ENCODE measurements at regions not wholly inside any gene's neighbourhood (a gene's known extent, or its start where the extent isn't known, plus 50 kb on each side); places are given as distances from the start of the nearest gene placed in this dataset.

DNA sequence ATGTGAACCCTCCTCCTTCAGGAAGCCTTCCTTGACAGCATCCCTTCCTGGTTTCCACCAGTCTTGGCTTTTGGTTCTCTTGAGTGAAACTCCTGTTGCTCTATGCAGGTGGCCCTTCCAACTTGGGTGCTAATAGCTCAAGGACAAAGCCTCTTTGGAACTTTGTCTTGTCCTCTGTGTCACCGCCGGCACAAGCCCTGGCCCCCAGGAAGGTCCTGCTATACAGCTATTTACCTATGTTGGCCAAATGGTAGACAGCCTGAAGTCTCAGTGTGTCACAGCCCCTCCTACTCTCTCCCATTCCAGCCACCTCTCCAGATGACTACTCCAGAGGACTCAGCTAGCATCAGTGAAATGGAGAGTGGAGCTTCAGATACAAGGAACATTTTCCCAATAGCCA, 94.7 kb upstream of the ZNF618 start:
- no peak for DNase-seq (ENCODE audit: extremely low read depth, low read depth, low spot score)

DNA sequence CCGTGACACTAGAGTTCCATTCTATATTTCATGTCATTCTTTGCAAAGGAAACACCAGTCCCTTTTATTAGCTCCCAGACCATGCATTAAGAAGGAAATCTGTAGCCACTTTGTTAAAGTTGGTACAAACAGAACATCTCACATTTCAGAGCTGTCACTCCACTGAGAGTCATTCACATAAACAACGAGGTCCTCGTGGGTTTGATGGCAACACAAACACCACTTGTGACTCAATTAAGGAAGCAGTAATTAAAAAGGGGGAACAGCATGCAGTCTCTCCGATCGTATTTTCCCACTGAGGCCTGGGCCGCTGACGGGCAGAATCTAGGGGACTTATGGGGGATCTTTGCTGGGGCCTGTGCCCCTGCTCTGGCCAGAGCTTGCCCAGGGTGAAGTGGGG, 94.2 kb upstream of the ZNF618 start:
- no peak for DNase-seq (ENCODE audit: extremely low read depth, low read depth, low spot score)

DNA sequence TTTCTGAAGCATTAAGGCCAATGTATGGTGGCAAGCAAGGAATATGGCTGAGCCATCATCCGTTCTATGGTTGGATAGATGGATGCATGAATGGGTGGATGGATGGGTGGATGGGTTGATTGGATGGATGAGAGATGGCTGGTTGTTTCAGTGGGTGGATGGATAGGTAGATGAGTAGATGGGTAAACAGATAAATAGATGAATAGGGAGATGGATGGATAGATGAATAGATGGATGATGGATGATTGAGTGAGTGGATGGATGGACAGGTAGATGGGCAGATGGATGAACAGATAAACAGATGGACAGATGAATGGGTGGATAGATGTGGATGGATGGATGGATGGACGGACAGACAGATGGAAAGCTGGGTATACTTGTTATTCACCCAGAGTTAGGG, 92.6 kb upstream of the ZNF618 start:
- DNase-seq (ENCODE audit: extremely low read depth, low read depth, low spot score), result no peak

DNA sequence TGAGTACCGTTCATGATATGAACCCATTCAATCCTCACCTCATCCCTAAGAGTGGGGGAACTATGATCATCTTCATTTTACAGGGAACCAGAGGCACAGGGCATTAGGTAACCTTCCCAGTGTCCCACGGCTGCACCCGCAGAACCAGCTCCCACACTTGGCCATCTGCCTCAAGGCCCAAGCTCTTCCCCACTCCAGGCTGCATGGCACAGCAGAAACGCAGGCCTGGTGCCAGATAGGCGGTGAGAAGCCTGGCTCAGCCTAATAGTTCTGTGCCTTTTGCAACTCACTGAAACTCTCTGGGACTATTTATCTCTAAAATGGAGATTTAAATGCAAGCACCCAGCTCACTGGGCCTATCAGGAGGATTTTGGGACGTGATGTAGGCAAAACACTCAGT, 90.8 kb upstream of the ZNF618 start:
- no peak for DNase-seq (ENCODE audit: extremely low read depth, low read depth, low spot score)

DNA sequence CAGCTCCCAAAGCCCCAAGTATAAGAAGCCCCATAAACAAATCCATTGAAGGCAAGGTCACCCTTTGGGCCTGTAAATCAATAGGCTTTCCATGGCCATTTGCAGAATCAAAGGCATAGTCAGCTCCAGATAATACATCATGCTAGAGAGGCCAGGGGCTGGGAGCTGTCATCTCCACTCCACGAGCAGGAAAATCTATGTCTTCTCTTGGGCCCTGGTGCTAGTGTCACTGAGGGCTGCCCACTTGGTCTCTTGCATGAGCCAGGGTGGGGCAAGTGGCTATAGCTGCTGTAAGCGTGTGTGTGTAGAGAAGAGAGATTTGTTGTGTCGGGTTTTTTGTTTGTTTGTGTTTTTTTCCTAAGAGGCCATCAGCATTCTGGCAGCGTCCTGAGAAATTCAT, 90.0 kb upstream of the ZNF618 start:
- no peak for DNase-seq (ENCODE audit: extremely low read depth, low read depth, low spot score)

DNA sequence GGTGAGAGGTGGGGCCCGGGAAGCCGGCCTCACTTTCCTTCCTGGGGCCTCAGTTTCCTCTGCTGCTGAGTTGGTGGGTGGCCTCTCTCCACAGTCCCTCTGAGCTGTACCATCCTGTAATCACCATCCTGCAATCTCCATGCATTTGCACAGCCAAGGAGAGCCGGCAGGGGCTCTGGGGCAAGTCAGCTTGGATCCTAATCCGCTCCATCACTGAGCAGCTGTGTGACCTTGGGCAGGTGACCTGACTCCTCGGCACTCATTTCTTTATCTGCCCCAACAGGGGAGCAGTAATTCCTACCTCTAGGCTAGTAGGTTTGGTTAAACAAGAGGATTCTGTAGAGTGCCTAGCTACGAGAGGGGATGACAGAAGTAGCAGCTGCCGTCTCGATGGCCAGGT, 88.2 kb upstream of the ZNF618 start:
- DNase-seq (ENCODE audit: extremely low read depth, low read depth, low spot score), result no peak

DNA sequence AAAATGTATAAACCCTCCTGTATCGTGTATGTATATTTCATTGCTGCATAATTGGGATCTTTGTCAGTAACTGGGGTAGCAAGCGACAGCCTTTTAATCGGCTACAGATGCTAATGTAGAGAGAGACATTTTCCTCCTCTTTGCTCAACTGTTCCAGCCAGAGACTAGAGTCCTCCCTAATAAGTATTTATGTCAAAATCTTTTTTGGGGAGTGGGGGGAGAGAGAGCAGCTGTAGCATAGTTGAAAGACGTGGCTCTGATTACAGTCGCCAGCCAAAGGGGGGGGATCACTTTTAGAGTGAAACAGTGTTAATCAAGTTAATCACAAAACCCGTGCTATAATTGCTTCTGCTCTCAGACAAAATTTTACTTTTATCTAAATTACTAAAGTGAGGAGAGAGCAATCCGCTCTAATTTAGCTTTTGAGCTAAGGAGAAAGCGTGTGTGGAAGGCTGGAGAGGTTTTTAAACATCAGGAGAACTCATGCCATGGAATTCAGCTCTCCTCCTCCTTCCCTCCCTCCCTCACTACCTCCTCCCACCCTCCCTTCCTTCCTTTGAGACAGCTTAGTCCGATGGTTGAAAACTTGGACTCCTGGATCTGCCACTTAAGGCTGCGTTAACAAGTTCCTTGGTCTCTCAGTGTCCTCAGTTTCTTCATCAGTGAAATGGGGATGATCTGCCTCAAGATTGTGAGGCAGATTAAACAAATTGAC, 87.3 kb upstream of the ZNF618 start:
- no peak for DNase-seq (ENCODE audit: extremely low read depth, low read depth, low spot score)

DNA sequence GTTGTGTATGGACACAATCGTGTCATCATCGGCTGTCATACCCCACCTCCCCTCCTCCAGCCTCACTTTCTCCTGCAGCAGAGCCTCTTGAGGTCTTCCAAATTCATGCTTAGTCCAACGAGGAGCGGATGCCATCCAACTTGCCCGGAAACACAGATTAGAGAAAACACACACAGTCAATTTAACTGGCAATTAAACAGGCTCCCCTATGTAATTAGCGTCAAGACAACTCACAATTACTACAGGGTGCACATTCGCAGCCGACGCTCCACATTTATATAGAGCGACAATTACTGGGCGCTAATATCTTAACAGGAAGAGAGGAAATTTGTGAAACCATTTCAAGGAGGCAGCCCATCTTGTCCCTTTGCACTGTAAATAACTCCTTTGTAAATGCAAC, 86.0 kb upstream of the ZNF618 start:
- DNase-seq (ENCODE audit: extremely low read depth, low read depth, low spot score), result no peak

DNA sequence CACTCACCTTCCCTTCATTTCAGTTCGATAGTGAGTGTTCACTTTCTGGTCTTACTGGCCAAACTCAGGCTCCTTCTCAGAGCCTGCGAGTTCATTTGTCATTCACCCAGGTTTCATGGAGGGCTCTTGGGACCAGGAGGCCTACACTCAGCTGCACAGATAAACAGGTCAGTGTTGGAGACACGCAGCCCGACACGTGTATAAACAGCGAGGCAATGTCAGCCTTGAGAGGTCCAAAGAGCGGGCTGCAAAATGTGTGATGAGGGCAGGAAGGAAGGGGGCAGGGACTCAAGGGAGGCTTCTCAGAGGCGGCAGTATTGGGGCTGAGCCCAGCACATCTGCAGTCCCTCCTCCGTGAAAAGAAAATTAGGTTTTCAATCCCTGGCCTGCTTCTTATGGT, 82.6 kb upstream of the ZNF618 start:
- no peak for DNase-seq (ENCODE audit: extremely low read depth, low read depth, low spot score)

DNA sequence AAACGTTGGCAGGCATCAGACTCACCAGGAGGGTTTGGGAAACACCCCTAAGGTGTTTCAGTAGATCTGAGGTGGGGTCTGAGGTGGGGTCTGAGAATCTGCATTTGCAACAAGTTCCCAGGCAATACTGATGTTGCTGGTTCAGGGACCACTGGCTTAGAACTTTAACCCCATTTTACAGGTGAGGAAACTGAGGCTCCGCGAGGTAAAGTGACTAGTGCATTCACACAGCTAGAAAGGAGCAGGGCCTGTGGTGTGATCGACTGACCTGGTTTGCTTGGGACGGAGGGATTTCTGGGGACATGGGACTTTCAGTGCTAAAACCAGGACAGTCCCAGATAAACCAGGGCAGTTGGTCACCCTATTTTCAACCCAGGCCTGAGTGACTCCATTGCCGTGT, 81.4 kb upstream of the ZNF618 start:
- DNase-seq (ENCODE audit: extremely low read depth, low read depth, low spot score), result no peak

DNA sequence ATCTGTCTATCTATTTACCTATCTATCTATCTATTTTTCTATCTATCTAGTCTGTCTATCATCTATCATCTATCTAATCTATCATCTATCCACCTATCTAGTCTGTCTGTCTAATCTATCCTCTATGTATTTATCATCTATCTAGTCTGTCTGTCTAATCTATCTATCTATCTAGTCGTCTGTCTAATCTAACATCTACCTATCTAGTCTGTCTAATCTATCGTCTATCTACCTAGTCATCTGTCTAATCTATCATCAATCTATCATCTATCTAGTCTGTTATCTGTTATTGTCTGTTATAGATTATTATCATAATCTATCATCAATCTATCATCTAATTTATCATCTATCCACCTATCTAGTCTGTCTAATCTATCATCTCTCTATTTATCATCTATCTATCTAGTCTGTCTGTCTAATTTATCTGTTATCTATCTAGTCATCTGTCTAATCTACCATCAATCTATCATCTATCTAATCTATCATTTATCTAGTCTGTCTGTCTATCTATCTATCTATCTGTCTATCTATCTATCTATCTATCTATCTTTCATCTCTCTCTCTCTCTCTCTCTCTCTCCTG, 80.2 kb upstream of the ZNF618 start:
- DNase-seq (ENCODE audit: extremely low read depth, low read depth, low spot score), result no peak

DNA sequence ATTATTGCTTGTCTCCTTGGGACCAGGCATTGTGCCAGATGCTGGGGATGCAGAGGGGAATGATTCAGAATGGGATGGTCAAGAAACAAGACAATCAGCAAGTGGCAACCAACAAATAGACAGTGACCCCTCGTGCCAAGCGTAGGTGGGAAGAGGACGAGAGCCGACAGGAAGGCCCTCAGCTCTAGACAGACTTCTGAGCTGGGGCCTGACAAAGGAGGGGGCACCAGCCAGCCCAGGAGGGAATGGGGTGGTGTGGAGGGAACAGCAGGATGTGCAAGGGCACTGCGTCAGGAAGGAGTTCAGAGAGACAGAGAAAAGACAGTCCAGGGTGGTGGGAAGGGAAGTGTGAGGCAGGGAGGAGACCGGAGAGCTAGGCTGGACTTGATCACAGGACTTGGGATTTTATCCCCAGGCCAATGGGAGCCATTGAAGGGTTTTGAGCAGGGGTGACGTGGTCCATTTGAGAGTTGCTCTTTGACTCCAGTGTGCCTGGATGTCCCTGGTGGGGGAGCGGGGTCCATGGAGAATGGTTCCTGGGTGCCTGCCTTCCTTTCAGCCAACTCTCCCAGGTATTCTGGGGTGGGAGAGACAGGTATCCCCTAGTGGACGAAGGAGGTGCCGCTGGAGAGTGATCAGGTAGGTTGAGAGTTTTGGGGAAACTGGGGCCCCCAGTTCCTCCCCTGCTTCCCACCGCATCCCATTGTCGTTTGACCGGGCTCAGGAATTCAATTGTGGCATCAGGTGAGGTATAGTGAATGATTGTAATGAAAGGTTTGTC, 79.3 kb upstream of the ZNF618 start:
- no peak for DNase-seq (ENCODE audit: extremely low read depth, low read depth, low spot score)

DNA sequence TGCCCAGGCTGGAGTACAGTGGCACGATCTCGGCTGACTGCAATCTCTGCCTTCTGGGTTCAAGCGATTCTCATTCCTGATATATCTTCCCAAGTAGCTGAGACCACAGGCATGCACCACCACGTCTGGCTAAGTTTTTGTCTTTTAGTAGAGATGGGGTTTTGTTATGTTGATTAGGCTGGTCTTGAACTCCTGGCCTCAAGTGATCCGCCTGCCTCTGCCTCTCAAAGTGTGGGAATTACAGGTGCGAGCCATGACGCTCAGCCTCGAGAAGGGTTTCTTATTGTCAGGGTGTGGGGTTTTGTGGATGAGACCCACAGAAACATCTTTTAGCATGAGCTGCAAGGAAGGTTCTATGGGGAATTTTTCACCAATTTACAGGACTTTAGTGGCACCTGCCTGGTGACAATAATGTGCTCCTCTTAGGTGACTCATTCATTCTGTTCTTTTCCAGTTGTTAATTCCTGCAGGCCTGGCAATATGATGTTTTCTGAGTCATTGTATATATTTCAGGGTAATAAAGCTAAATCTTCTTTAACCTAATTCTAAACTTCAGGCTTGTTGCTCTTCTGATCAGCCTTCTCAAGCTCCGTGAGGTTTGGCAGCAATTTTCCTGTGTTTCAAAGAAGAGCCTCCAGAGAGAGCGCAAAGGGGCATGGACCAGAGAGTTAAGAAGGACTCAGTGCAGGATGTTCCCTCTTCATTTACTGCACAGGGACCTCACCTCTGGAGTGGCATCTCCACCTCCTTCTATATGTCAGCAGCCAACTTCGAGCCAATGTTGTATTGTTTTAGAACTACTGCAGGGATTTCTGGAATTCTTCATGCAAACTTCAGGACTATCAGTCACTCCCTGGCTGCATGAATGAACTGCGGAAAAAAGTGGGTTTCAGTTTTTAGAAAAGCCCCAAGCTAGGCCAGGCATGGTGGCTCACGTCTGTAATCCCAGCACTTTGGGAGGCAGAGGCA, 77.8 kb upstream of the ZNF618 start:
- no peak for DNase-seq (ENCODE audit: extremely low read depth, low read depth, low spot score)

DNA sequence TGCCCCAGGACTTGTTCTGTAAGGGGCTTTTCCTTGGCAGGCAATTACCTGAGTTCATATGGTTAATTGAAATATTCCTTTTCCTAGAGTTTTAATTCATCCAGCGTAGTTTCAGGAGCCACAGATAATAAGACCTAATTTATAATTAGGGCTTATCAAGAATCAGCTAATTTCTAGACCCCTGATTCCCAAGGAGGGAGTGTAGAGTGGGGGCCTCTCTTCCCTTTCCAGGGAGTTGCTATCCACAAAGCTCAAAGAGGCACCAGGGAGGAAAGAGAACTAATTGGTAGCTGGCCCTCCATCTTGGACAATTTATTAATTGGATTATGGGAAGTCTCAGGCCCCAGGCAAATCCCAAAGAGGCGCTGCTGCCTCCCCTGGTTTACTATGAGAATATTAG, 75.8 kb upstream of the ZNF618 start:
- DNase-seq (ENCODE audit: extremely low read depth, low read depth, low spot score), result no peak

DNA sequence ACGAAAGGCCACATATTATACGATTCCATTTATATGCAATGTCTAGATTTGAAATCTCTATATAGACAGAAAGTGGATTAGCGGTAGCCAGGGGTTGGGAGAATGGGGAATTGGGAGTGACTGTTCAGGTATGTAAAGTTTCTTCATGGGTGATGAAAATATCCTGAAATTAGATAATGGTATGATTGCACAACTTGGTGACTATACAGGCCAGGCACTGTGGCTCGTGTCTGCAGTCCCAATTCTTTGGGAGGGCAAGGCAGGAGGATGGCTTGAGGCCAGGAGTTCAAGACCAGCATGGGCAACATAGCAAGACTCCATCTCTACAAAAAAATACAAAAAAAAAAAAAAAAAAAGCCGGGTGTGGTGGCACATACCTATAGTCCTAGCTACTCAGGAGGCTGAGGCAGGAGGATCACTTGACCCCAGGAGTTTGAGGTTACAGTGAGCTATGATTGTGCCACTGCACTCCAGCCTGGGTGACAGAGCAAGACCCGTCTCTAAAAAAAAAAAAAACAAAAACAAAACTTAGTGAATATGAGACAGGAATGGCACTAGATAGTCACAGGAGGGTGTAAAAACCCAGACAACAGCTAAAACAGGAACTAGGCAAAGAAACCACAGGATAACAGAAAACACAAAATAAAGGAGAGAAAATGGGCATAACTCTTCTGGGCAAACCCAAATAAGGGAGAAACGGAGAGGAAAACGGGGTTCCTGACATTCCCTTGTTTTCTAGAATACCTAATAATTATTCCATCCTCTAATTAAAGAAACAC, 72.1 kb upstream of the ZNF618 start:
- no peak for DNase-seq (ENCODE audit: extremely low read depth, low read depth, low spot score)

DNA sequence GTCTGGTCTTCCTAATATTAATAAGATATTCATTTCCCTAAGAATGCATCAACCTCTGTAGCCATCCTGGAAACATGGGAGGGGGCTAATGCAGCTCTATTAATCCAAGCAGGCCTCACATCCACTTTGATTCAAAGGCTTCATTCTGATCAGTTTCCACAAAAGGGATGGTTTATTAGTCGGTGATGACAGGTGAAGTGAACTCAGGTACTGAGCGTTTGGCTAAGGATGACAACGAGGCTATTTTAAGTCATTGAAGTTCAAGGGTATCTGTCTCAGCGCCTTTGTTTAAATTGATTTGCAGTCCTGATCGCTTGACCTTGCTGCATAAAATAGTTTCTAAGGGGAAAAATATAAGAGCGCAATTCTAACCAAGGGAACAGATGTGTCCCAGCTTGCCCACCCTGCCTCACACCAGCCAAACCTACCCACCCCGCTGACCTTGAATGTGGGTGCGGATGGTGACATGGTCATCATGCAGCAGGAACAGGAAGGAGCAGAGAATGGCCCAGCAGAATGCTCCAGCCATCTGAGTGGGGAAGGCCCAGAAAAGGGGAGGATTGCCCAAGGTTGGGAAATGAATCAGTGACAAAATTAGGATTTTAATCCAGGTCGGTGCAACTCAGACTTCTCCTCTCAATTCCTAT, 70.5 kb upstream of the ZNF618 start:
- no peak for DNase-seq (ENCODE audit: extremely low read depth, low read depth, low spot score)

DNA sequence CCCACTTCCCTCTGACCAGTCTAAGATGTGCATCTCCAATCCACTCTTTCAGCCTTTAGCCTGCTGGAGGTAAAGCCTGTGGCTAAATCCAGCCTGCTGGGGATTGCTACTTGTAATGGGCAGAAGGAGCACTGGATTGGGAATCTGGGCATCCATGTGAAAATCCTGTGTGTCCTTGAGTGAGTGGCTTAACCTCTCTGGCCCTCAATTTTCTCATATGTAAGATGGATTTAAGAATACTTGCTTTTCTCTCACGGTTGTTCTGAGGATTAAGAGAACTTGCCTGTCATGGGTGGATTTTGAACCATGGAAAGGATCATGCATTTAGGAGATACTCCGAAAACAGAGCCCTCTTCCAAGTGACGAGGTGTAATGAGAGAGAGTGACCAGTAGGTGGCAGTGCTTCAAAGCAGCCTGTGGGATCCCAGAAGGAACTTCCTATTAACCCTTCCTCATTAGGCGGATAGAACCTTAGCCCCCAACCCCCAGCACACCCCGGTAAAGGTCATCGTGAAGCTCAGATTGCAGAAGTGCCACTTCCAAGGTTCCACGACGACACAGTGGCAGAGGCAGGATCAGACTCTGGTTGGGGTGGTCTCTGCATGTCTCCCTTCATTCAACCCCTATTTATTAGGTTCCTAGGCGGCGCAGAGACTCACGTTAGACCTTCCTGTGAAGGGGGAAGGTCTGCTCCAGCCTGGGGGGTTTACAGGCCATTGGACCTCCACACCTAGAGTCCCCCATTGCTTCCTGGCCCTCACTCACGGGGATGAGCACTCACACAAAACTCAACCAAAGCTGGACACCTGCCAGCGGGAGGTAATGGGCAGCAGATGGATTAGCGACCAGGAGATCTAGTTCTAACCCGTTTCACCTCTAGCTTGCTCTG, 68.7 kb upstream of the ZNF618 start:
- peak; percentile 52 for DNase-seq (ENCODE audit: extremely low read depth, low read depth, low spot score)

DNA sequence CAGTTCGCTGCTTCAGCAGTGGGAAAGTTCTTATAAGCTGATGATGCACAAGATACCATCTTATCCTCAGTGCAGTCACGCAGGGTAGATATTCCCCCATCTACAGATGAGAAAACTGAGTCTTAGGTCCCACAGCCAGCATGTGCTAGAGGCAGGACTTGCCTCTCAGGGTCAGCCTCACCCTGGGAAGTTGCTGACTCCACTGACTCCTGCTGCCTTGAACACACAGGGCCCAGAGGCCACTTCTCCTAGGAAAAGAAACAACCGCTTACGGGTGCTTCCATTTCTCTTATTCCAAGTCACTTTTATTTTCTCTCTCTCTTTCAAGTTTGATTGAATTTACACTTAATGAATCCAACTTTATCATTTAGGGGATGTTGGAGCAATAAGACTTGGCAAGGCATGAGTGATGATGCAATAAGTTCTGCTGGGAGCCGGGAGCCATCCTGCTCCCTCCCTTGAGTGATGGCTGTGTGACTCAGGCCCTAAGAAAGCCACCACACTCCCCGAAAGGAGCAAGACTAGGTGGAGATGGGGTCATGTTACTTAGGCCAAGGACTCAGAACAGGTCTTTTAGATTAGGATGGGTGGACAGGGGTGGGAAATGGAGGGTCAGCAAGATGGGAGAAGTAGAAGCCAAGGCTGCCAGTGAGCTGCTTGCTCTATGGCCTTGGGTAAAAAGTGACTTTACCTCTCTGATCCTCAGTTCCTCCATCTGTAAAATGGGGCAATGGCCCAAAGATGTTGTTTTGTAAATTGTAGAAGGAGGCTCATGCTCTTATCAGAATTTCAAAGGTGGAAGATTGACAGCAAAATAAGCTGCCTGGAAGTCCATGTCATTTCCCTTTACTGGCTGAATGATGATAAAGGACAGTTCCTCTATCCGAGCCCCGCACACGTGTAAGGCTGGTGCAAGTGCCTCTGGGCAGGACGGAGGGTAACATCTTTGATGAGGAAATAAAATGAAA, 67.4 kb upstream of the ZNF618 start:
- DNase-seq (ENCODE audit: extremely low read depth, low read depth, low spot score), result no peak

Measured in glomerular endothelial cell (primary cell).